Stomach (tissue), 8 donors: ENCODE measurements at regions not wholly inside any gene's neighbourhood (a gene's known extent, or its start where the extent isn't known, plus 50 kb on each side); places are given as distances from the start of the nearest gene placed in this dataset.

Source experiments
- DNase-seq, 2 donors: peaks; one replicate each; pipeline versions ENCODE4 v3.0.0 to v3.0.0-alpha.2; 2013 to 2019
- H3K27ac ChIP-seq, 5 donors: fragments of 200-600 bp in 4 of 5; sonication (generic) in 4 of 5; one replicate each; pipeline ENCODE4 v1.5.1; 2013 to 2019; ENCODE audit warnings: mild to moderate bottlenecking in 1 of 5, moderate library complexity in 1 of 5
- H3K27me3 ChIP-seq, 3 donors: fragments of 200-600 bp; sonication (generic); one replicate each; pipeline ENCODE4 v1.5.1; 2017 to 2019; ENCODE audit warnings: mixed run types in 1 of 3
- H3K36me3 ChIP-seq, 4 donors: fragments of 200-600 bp; sonication (generic); 1 replicate in 3 of 4; 2 replicates in 1 of 4; pipeline ENCODE4 v1.5.1; 2016 to 2019
- H3K4me1 ChIP-seq, 4 donors: fragments of 200-600 bp; sonication (generic); one replicate each; pipeline ENCODE4 v1.5.1; 2016 to 2019
- H3K4me3 ChIP-seq, 4 donors: fragments of 200-600 bp; sonication (generic) in 3 of 4; one replicate each; pipeline ENCODE4 v1.5.1; 2016 to 2019; ENCODE audit warnings: mild to moderate bottlenecking in 1 of 4
- H3K9me3 ChIP-seq, 4 donors: fragments of 200-600 bp; sonication (generic); one replicate each; pipeline ENCODE4 v1.5.1; 2016 to 2019
- CTCF ChIP-seq, 7 experiments: fragments of 450-650 bp in 4 of 7; fragments of 200-600 bp in 3 of 7; sonication (generic) in 3 of 7; IDR thresholded peaks; one replicate each; pipeline ENCODE4 v1.5.1; 2016 to 2019; ENCODE audit warnings: antibody characterized with exemption in 7 of 7, control low read depth in 2 of 7, mild to moderate bottlenecking in 1 of 7
- EP300 ChIP-seq: sonication (generic); formaldehyde crosslinking; IDR thresholded peaks from one replicate; pipeline ENCODE4 v1.6.1; 2017; ENCODE audit warnings: antibody characterized with exemption
- POLR2A ChIP-seq, 4 donors: fragments of 450-650 bp; IDR thresholded peaks; one replicate each; pipeline ENCODE4 v1.6.1; 2016; ENCODE audit warnings: antibody characterized with exemption in 4 of 4, control low read depth in 2 of 4, mild to moderate bottlenecking in 1 of 4, moderate library complexity in 1 of 4
- POLR2AphosphoS5 ChIP-seq, 3 donors: sonication (generic); formaldehyde crosslinking; IDR thresholded peaks; one replicate each; pipeline ENCODE4 v1.6.1; 2016; ENCODE audit warnings: antibody characterized with exemption in 3 of 3
- WGBS, 5 donors: extraction: QIAGEN DNeasy Blood & Tissue Kit in 3 of 5; methylation state at CpG; one replicate each; pipeline versions ENCODE4 v1.1.5 to v1.1.7; 2013 to 2018; 5-methylcytosine and 5-hydroxymethylcytosine counted together
- intact Hi-C: fragments of 100-400 bp; cut with DNase I; formaldehyde crosslinking; loops from one replicate; pipeline ENCODE4 v1.15.1; 2023; ENCODE audit warnings: low total_unique reads
- donor health status: healthy with polysubstance abuse.
- donor health status: Bipolar disorder and iron deficiency.
- donor health status: healthy.

DNA sequence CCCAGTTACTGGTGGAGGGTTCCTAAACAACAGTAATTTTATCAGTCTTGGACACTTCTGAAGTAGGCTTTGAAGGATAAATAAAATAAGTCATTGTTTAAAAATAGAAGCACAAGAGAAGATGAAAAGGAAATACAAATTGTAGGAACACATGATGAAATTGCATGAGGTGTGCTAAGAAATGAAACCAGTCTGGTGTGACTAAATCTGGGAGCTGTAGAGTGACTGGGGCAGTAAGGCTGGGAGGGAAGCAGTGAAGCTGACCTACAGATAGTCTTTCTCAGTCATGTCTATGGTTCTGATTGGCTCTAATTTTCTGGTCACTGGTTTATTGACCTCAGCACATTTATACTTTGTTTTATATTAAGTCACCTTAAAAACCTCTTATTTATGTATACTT is 139.1 kb downstream of the SLC17A6 start:
- no peaks in the 10 kb centered on the region for H3K27me3 ChIP-seq
- intact Hi-C loops: no loop called here
- H3K4me1 ChIP-seq: no peaks in the 10 kb centered on the region
- H3K27ac ChIP-seq: no peak overlapping the region
- no peak for TF ChIP-seq POLR2AphosphoS5 (IDR thresholded peaks at IDR 0.05)
- no peak for TF ChIP-seq POLR2A (IDR thresholded peaks at IDR 0.05)
- TF ChIP-seq CTCF (IDR thresholded peaks at IDR 0.05): no peak
- TF ChIP-seq EP300: no peak
- DNase-seq: no peak
- no peaks in the 10 kb centered on the region for H3K36me3 ChIP-seq
- no peak overlapping the region for H3K4me3 ChIP-seq
- H3K9me3 ChIP-seq: no peaks in the 10 kb centered on the region

DNA sequence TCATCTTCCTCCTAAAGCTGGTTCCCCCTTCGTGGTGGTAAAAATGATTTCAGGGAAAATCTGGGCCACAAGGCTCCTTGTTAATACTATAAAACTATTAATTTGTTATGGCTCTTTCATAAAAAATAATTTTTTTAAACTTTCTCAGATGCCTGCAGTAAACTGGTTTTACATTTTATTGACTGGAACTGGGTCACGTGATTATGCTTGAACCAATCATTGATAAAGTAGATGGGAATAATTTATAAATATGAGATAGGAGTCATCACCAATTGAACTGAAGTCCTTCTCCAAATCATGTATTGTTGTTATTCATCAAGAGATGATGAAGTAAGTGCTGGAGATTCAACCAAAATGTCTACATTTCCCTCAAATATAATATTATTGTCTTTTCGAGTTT is 138.4 kb downstream of the SLC17A6 start:
- no peak for DNase-seq
- Histone ChIP-seq H3K4me3 (no peak overlapping the region), H3K27me3 (no peaks in the 10 kb centered on the region), H3K27ac (no peak overlapping the region), H3K9me3 (no peaks in the 10 kb centered on the region), H3K36me3 (no peaks in the 10 kb centered on the region), H3K4me1 (no peaks in the 10 kb centered on the region)
- intact Hi-C loops: no loop called here
- 74 to 85% (median 79%) methylated on average over 3 of the region's 3 CpGs for WGBS, 5 donors
- TF ChIP-seq POLR2AphosphoS5 (IDR thresholded peaks at IDR 0.05) (no peak), CTCF (IDR thresholded peaks at IDR 0.05) (no peak), EP300 (no peak), POLR2A (IDR thresholded peaks at IDR 0.05) (no peak)

DNA sequence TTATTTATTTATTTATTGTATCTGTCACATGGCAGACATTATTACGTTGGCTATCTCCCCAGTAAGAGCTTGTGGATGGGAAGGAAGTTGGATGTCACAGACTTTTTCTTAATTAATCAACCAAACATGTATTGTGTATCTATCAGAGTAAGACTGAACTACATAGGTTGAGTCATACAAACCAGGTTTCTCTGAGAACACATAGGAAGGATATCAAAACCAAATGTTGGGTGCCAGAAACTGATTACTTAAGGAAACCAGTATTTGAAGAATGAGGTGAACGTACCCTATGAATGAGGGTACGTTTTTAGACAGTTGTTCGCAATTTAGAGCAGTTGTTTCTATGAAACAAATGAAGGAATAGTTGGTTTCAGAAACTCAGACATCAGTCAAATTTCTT is 136.4 kb downstream of the SLC17A6 start:
- Histone ChIP-seq H3K9me3 (no peaks in the 10 kb centered on the region), H3K4me1 (no peaks in the 10 kb centered on the region), H3K27ac (no peak overlapping the region), H3K36me3 (no peaks in the 10 kb centered on the region), H3K4me3 (no peak overlapping the region), H3K27me3 (no peaks in the 10 kb centered on the region)
- WGBS, 5 donors: 69 to 77% (median 70%) methylated on average over 4 of the region's 4 CpGs
- intact Hi-C loops: no loop called here
- TF ChIP-seq EP300 (no peak), POLR2A (IDR thresholded peaks at IDR 0.05) (no peak), CTCF (IDR thresholded peaks at IDR 0.05) (no peak), POLR2AphosphoS5 (IDR thresholded peaks at IDR 0.05) (no peak)
- DNase-seq: no peak

DNA sequence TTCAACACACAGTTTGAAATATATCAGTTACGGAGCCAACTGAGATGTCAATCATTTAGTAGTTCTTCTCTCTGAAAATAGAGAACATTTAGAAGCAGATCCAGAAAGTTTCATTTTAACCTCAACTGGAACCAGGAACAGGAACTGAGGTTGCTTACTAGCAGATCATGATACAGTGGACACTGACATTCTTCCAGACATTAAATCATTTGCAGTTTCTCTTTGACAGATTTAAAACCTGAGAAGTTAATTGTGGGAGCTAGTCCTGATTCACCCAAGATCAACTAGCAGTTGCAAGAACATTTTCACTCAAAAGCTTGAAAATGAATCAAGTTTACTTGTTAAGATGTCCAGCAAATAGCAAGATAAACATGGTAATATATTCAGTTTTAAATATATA is 135.4 kb downstream of the SLC17A6 start:
- no peak for DNase-seq
- Histone ChIP-seq H3K27ac (no peak overlapping the region), H3K36me3 (no peaks in the 10 kb centered on the region), H3K4me3 (no peak overlapping the region), H3K4me1 (no peaks in the 10 kb centered on the region), H3K9me3 (no peaks in the 10 kb centered on the region), H3K27me3 (no peaks in the 10 kb centered on the region)
- intact Hi-C loops: no loop called here
- TF ChIP-seq EP300 (no peak), POLR2A (IDR thresholded peaks at IDR 0.05) (no peak), POLR2AphosphoS5 (IDR thresholded peaks at IDR 0.05) (no peak), CTCF (IDR thresholded peaks at IDR 0.05) (no peak)
- 45 to 93% (median 90%) methylated on average over 1 of the region's 1 CpG for WGBS, 5 donors

DNA sequence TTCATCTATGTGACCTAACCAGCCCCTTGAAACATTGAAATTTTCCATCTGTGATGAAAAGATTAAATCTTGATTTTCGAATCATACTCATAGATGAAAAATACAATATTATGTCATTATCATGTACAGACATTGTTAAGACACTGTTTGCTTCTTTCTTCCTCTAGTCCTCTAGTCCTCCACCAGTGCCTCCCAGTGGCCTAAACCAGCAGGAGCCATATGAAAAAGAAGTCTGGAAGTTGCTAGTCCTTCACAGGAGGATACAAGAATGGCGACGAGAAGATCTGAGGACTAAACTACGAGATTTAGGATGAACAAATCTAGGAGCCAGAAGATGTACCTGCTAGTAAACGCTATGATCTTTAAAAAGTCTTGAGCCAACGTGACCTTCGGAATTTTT is 134.1 kb downstream of the SLC17A6 start:
- Histone ChIP-seq H3K27me3 (no peaks in the 10 kb centered on the region), H3K4me3 (no peak overlapping the region), H3K9me3 (no peaks in the 10 kb centered on the region), H3K27ac (no peak overlapping the region), H3K36me3 (no peaks in the 10 kb centered on the region), H3K4me1 (no peaks in the 10 kb centered on the region)
- intact Hi-C loops: no loop called here
- TF ChIP-seq EP300 (no peak), CTCF (IDR thresholded peaks at IDR 0.05) (no peak), POLR2A (IDR thresholded peaks at IDR 0.05) (no peak), POLR2AphosphoS5 (IDR thresholded peaks at IDR 0.05) (no peak)
- DNase-seq: no peak
- 78 to 86% (median 80%) methylated on average over 7 of the region's 7 CpGs for WGBS, 5 donors
